Activated naive CD8-positive, alpha-beta T cell treated with anti-CD3 and anti-CD28 coated beads for 36 hours (primary cell): ENCODE measurements at regions not wholly inside any gene's neighbourhood (a gene's known extent, or its start where the extent isn't known, plus 50 kb on each side); places are given as distances from the start of the nearest gene placed in this dataset.

Source experiments
- DNase-seq: peaks from one replicate; pipeline ENCODE4 v3.0.0; 2021
- H3K27ac Mint-ChIP-seq: one replicate; pipeline ENCODE4 v1.8.0; 2022; ENCODE audit warnings: mild to moderate bottlenecking, moderate library complexity, mixed read lengths
- H3K27me3 Mint-ChIP-seq: one replicate; pipeline ENCODE4 v1.8.0; 2022; ENCODE audit warnings: mild to moderate bottlenecking, mixed read lengths
- H3K36me3 Mint-ChIP-seq: one replicate; pipeline ENCODE4 v1.8.0; 2021; ENCODE audit warnings: mild to moderate bottlenecking, mixed read lengths
- H3K4me1 Mint-ChIP-seq: one replicate; pipeline ENCODE4 v1.8.0; 2021; ENCODE audit warnings: mixed read lengths
- H3K4me3 Mint-ChIP-seq: one replicate; pipeline ENCODE4 v1.8.0; 2022; ENCODE audit warnings: mild to moderate bottlenecking, moderate library complexity, mixed read lengths
- H3K9me3 Mint-ChIP-seq: one replicate; pipeline ENCODE4 v1.8.0; 2022; ENCODE audit warnings: mixed read lengths

DNA sequence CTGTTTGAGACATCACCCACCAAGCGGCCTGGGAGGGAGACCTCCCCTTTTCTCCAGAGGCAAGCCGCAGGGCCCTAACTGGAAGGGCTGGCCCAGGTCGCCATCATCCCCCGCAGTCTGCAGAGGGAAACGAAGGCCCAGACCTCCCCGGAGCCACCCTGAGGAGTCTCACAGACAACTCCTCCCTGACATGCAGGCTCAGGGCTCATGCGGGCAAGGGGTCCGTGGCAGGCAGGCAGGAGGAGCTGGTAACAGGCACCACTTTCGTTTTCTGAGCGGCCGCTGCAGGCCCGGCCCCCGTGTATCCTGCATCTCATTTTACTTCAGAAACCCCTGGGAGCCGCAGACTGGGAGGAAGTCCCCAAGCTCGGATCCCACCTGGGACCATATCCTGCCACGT, 192.0 kb upstream of the PPP1R26 start:
- no peak for DNase-seq
- Mint-ChIP-seq H3K4me3 (no peak overlapping the region), H3K36me3 (no peaks in the 10 kb centered on the region), H3K27me3 (peaks cover 11% of the 10 kb centered on the region), H3K27ac (no peak overlapping the region), H3K4me1 (no peaks in the 10 kb centered on the region), H3K9me3 (no peaks in the 10 kb centered on the region)

DNA sequence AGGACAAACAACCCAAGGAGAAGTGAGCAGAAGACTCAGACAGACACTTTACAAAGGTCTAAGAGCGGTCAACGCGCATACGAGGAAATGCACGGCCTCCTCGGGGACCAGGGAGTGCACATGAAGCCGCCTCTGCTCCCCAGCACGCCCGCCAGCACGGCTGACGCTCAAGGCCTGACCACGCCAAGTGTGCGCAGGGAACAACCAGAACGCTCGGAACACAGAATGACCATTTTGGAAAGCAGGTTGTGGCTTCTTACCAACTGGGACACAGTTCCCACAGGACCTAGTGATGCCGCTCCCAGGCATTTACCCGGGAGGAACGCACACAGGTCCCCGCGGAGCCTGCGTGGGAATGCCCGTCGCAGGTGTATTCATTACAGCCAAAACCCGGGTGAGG, 191.5 kb upstream of the PPP1R26 start:
- H3K9me3 Mint-ChIP-seq, result no peaks in the 10 kb centered on the region
- no peak overlapping the region for H3K27ac Mint-ChIP-seq
- no peaks in the 10 kb centered on the region for H3K4me1 Mint-ChIP-seq
- H3K27me3 Mint-ChIP-seq, result peaks cover 11% of the 10 kb centered on the region
- no peak overlapping the region for H3K4me3 Mint-ChIP-seq
- DNase-seq, result no peak
- no peaks in the 10 kb centered on the region for H3K36me3 Mint-ChIP-seq

DNA sequence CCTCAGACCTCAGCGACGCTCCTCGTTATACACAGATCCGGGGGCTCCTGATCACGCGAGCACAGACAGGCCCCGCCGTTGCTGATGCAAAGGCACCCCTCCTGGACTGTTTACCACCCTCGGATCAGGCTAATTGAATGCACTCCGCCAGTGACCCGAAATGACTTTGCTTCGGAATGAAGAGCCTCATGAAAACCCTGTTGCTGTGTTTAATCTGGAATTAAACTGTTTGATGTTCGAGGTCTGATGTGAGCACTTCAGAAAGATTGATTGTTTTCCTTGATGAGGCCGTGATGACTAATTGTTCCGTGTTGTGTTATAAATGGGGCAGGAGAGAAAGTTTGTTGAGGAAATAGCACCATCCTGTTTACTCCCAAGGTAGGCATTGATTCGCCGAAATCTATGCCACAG, 190.5 kb upstream of the PPP1R26 start:
- Mint-ChIP-seq H3K4me1 (no peaks in the 10 kb centered on the region), H3K27ac (no peak overlapping the region), H3K4me3 (no peak overlapping the region), H3K9me3 (no peaks in the 10 kb centered on the region), H3K27me3 (peaks cover 11% of the 10 kb centered on the region), H3K36me3 (no peaks in the 10 kb centered on the region)
- DNase-seq, result no peak

DNA sequence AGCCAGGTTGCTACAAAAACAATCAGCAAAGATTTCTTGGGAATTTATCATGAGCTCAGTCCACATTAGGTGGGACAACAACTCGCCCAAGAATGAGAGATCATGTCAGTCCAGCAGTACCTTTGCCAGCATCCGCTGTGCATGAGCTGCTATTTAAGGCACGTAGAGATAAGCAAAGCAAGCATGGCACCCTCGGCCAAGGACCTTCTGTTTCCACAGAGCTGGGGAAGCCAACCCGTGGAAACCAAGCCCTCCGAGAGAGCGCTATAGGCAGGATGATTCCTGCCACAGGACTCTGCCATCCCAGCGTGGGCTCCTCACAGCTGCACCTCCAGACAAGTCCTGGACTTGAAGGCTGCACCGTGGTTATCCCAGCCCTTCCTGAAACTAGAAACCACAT, 189.5 kb upstream of the PPP1R26 start:
- no peaks in the 10 kb centered on the region for H3K9me3 Mint-ChIP-seq

DNA sequence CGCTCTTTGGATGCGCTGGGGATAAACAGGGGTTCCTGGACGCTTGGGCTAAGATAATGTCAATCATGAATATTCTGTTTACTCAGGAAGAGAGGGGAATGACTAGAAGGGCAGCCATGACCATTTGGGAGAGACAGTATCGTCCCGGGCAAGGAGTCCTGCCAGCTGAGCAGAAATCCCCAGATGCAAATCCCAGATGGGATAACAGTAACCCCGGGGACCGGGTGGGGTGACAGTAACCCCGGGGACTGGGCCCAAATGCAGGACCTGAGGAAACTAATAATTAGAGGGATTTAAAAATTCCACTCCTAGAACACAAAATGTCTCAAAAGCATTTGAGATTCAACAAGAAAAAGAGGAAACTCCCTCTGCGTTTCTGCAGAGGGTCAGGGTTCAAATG, 189.0 kb upstream of the PPP1R26 start:
- Mint-ChIP-seq H3K4me3 (no peak overlapping the region), H3K36me3 (no peaks in the 10 kb centered on the region), H3K9me3 (no peaks in the 10 kb centered on the region), H3K27ac (no peak overlapping the region), H3K4me1 (no peaks in the 10 kb centered on the region), H3K27me3 (peaks cover 11% of the 10 kb centered on the region)
- no peak for DNase-seq

More for the DNA sequence above, 189.5 kb upstream of the PPP1R26 start:
- H3K27me3 Mint-ChIP-seq, result peaks cover 11% of the 10 kb centered on the region
- no peak for DNase-seq
- H3K4me3 Mint-ChIP-seq, result no peak overlapping the region
- H3K27ac Mint-ChIP-seq, result no peak overlapping the region
- no peaks in the 10 kb centered on the region for H3K4me1 Mint-ChIP-seq
- no peaks in the 10 kb centered on the region for H3K36me3 Mint-ChIP-seq

DNA sequence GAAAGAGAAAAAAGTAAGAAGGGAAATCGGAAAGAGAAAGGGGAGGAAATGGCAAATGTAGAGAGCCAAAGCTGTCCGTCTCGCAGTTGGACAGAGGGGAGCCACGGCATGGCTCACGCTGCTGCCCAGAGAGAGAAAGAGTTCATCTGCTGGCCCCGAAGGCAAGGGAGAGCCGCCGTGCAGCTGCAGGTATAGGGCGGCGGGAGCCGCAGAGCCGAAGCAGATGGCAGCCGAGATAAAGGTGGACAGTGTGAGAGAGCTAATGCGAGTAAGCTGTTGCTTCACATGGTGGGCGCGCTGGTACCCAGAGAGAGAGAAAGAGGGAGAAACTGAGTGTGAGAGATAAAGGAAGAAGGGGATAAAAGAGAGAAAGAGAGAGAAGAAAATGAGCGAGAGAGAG, 188.4 kb upstream of the PPP1R26 start:
- no peak for DNase-seq
- Mint-ChIP-seq H3K27ac (no peak overlapping the region), H3K36me3 (no peaks in the 10 kb centered on the region), H3K27me3 (peaks cover 11% of the 10 kb centered on the region), H3K9me3 (no peaks in the 10 kb centered on the region), H3K4me1 (no peaks in the 10 kb centered on the region), H3K4me3 (no peak overlapping the region)

DNA sequence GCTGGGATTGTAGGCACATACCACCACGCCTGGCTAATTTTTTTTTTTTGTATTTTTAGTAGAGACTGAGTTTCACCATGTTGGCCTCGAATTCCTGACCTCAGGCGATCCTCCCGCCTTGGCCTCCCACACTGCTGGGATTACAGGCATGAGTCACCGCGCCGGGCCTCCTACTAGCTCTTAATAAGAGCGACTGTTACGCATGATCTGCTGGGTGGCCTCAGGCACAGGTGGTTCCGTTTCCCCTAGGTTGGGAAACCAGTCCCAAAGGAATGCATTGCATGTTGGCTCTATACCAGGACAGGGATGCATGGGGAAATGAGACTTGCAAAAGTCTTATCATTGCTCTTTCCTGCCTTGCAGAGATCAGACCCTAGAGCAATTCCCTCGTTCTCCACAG, 184.7 kb upstream of the PPP1R26 start:
- Mint-ChIP-seq H3K27me3 (peaks cover 7% of the 10 kb centered on the region), H3K4me3 (no peak overlapping the region)

DNA sequence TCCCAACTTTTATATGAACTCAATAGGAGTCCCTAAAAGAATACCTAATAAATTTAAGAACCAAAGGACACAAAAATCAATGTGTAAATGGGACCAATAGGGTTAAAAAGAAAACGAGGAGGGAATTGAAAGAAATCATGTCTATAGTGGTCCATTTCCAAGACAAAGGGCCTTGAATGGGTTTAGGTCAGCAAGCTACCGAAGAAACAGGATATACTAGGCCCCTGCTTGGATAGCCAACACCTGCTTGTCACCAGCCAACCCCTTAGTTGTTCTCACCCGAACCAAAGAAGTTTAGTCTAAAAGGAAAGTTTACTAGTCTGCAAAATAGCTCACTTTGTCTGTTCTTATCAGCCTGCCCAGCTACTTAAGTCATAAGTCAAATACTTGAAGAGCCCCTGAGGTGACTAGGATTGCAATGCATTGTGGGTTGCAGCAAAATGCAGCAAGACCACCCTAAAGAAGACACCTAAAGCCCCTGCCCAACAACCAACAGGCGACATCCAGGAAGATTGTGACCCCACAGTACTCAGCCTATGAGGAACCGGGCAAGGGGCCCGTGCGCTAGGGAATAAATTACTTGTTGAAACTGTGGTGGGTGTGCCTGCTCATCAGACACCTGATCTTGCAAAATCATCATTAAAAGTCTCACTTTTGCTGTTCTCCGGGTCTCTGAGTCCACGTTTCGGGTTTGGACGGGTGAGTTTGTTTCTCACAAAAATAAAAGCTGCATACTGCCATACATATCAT, 183.9 kb upstream of the PPP1R26 start:
- Mint-ChIP-seq H3K27ac (no peak overlapping the region), H3K9me3 (no peaks in the 10 kb centered on the region), H3K36me3 (no peaks in the 10 kb centered on the region), H3K27me3 (peaks cover 7% of the 10 kb centered on the region), H3K4me3 (no peak overlapping the region), H3K4me1 (no peaks in the 10 kb centered on the region)
- no peak for DNase-seq

More for the DNA sequence above, 184.7 kb upstream of the PPP1R26 start:
- no peak overlapping the region for H3K27ac Mint-ChIP-seq
- no peak for DNase-seq
- H3K9me3 Mint-ChIP-seq, result no peaks in the 10 kb centered on the region
- H3K36me3 Mint-ChIP-seq, result no peaks in the 10 kb centered on the region
- H3K4me1 Mint-ChIP-seq, result no peaks in the 10 kb centered on the region

DNA sequence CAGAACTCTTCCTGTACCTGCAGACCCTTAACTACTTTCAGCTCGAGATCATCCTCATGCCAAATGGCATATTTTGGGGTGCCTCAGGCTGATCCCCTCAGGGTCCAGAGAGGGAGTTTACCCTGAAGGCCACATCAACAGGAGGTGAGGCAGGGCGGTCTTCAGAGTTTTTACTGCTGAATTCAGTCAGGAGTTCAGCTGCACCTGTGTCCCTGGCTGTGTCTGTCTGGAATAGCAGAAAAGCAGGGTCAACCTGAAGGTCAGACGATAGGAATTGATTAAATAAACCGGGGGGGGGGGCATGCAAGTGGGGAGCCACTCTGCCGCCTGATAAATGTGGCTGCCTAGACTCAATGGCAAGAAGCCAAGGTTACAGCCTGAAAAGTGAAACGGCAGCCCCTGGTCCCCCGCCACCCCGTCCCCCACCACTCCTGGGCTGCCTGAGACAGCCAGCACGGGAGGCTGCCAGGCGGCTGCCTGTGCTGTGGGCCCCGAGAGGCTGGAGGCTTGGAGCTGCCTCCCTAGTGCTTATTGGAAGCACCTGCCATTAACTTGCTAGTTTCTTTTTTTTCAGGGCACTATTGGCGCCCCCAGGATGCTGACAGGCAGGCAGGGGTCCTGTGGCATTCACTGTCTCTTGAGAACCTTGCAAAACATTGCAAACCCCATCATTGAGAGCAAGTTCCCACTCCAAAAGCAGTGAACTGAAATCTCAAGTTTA, 182.7 kb upstream of the PPP1R26 start:
- Mint-ChIP-seq H3K27ac (no peak overlapping the region), H3K9me3 (no peaks in the 10 kb centered on the region), H3K4me3 (no peak overlapping the region), H3K27me3 (no peaks in the 10 kb centered on the region), H3K4me1 (no peaks in the 10 kb centered on the region), H3K36me3 (no peaks in the 10 kb centered on the region)
- DNase-seq, result no peak

DNA sequence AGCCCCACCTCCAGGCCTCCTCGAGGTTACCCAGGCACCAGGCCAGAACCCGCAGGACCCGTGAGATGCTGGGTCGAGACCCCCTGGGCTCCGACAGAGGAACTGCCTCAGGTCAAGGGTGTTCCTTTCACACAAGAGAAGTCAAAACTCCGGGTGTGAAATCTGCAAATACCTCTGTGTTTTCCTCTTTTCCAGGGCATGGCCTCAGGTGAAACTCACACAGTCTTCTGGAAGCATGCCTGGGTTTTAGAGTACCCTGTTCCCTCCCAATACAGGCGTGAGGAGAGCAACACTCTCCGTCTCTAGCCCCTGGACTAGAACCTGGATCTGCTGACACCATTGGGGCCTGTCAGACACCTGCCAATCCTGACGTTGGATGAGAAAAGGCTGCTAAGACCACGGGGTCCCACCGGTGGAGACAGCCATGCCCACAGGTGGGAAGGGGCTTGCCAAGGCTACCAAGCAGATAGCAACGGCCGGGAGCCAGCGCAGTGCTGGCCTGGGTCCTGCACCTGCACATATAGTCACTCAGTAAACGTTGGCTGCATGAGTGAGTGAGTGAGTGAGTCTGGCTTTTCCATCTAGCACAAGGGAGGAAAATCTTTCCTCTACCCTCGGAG, 182.0 kb upstream of the PPP1R26 start:
- no peaks in the 10 kb centered on the region for H3K36me3 Mint-ChIP-seq
- H3K27me3 Mint-ChIP-seq, result no peaks in the 10 kb centered on the region
- no peak overlapping the region for H3K27ac Mint-ChIP-seq

DNA sequence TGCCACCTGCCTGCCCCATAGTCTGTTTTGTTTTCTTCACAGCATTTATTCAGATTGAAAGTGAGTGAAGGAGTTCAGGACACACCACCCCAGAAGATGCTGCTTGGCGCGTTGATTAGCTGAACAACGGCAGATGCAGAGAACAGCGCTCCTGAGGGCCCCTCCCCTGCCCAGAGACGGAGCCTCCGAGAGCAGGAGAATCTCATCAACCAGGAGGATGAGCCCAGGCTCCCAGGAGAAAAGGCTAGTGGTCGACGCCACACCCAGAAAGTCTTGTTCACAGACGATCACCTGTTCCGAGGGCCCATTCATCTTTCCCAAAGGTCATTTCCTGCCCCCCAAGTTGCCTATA, 180.4 kb upstream of the PPP1R26 start:
- Mint-ChIP-seq H3K4me3 (no peak overlapping the region), H3K27ac (no peak overlapping the region), H3K27me3 (no peaks in the 10 kb centered on the region), H3K4me1 (peaks cover 2% of the 10 kb centered on the region), H3K9me3 (no peaks in the 10 kb centered on the region), H3K36me3 (no peaks in the 10 kb centered on the region)
- DNase-seq, result no peak

More for the DNA sequence above, 182.0 kb upstream of the PPP1R26 start:
- no peaks in the 10 kb centered on the region for H3K4me1 Mint-ChIP-seq
- no peak for DNase-seq
- H3K4me3 Mint-ChIP-seq, result no peak overlapping the region
- no peaks in the 10 kb centered on the region for H3K9me3 Mint-ChIP-seq

DNA sequence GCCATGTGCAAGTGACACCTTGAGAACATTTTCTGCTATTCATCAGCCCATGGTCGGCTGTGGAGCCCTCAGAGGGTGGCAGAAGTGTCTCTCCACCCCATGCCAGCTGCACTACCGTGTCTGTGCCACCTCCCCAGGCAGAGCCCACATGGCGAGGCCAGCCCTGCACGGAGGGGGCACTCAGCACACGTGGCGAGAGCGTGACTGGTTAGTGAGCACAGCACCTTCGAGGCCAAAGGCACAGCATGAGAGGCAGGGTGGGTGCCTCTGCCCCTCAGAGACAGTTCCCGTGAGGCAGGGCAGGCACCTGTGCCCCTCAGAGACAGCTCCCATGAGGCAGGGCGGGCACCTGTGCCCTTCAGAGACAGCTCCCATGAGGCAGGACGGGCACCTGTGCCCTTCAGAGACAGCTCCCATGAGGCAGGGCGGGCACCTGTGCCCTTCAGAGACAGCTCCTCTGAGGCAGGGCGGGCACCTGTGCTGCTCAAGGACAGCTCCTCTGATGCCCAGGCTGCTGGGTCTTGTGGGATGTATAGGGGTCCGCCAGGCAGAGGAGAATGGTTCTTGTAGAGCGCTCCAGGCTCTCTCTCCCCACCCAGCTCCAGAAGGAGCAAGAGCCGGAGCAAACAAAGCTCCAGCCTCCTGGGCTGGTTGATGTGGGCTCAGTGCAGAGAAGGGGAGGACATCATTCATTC, 179.8 kb upstream of the PPP1R26 start:
- H3K9me3 Mint-ChIP-seq, result no peaks in the 10 kb centered on the region
- H3K36me3 Mint-ChIP-seq, result no peaks in the 10 kb centered on the region
- H3K27me3 Mint-ChIP-seq, result no peaks in the 10 kb centered on the region
- H3K4me3 Mint-ChIP-seq, result no peak overlapping the region
- DNase-seq, result no peak
- no peak overlapping the region for H3K27ac Mint-ChIP-seq
- peaks cover 2% of the 10 kb centered on the region for H3K4me1 Mint-ChIP-seq

DNA sequence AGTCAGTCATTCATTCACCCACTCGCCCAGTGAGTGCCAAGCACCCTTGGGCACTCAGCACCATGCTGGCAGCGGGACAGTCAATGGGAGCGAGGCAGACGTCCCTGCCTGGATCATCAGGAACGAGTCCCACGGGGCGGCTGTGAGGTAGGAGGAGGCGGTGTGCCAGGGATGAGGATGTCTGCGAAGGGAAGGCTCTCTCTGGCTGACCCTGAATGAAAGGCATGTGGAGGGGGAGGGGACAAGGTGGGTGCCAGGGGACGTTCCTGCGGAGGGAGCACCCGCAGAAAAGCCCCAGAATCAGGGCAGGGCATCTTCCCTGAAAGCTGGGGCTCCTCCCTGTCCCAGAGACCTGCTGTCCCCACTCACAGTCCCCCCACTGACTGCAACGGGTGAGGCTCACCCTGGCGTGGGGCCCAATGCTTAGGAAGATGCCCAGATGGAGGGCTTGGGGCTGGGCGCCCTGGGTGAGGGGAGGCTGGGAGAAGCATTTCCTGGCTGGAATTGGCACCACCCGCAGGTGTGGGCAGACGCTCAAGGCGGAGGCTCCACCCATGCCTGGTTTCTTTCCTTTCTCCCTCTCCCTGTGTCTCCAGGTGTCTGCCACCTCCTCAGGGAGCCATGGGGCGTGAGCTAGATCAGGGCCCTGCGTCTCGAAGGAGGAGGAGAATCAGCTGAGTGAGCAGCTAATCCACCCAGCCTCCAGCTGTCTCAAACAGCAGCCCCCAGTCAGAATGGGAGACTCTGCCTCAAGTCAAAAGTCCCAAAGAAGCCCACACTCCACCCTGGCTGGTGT, 179.0 kb upstream of the PPP1R26 start:
- no peak for DNase-seq
- Mint-ChIP-seq H3K27me3 (no peaks in the 10 kb centered on the region), H3K9me3 (no peaks in the 10 kb centered on the region), H3K4me3 (no peak overlapping the region), H3K4me1 (peaks cover 2% of the 10 kb centered on the region), H3K27ac (no peak overlapping the region), H3K36me3 (no peaks in the 10 kb centered on the region)

DNA sequence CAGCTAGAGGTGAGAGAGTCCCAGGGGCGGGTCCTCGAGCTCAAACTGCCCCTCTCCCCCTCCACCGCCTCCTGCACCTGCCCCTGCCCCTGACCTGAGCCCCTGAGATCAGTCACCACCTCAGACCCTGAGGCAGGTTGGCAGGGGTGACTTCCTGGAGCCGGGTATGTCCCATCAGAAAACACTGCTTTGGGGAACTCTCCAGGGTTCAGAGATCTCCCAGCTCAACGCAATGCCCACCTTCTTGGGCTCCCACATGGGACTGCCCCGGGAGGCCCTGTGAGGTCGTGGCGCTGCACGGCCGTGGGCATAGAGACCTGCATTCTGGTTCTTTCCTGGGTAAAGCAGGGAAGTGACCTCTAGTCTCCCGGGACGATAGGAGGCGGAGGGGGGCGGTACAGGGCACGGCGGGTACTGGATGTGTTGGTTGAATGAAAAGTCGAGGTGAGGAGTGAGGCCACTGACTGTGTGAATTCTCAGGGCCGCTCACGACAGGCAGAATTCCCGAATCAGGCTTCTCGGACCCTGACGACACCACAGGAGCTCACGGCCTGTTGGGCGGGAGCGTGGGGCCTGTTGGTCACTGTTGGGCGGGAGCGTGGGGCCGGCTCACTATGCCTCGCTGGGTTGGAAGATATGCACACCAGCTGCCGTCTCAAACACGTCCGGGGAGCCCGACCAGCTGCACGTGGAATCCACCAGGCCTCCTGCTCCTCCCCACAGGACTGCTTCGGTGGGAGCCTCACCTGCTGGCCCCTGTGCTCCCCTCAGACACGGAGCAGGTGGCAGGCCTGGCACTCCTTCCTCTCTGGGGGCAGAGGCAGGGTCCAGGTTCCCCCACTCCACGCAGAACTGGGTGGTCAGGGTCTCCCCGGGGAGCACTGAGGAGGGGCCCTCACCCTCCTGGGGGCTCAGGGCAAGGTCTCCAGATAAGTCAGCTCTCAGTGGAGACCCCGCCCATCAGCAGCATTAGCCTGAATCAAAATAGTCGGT, 178.0 kb upstream of the PPP1R26 start:
- H3K27ac Mint-ChIP-seq, result no peak overlapping the region
- H3K36me3 Mint-ChIP-seq, result no peaks in the 10 kb centered on the region
- no peaks in the 10 kb centered on the region for H3K27me3 Mint-ChIP-seq
- DNase-seq, result no peak
- no peak overlapping the region for H3K4me3 Mint-ChIP-seq
- H3K9me3 Mint-ChIP-seq, result no peaks in the 10 kb centered on the region
- H3K4me1 Mint-ChIP-seq, result peaks cover 2% of the 10 kb centered on the region
